ENCODE measurements at regions not wholly inside any gene's neighbourhood (a gene's known extent, or its start where the extent isn't known, plus 50 kb on each side); places are given as distances from the start of the nearest gene placed in this dataset.
"Not testable (repeated sequence)": the region's sequence is repeated elsewhere in the genome, so short reads cannot be mapped to it uniquely, and the experiment has no call there.

- Histone ChIP-seq H3K27me3 (ENCODE audit: insufficient read depth, poor library complexity, severe bottlenecking) (no peaks in the 10 kb centered on the region), H3K4me3 (replicated peaks; ENCODE audit: insufficient read depth, low read length) (no peak overlapping the region), H3K27ac (replicated peaks) (no peak overlapping the region)
- no peak for DNase-seq (ENCODE audit: low read depth in 1 of 2, low spot score in 1 of 2)
- TF ChIP-seq SPI1 (IDR thresholded peaks at IDR 0.05; ENCODE audit: borderline replicate concordance, low read depth) (no peak), GABPA (IDR thresholded peaks at IDR 0.05; ENCODE audit: low read depth) (no peak), CTCF (IDR thresholded peaks at IDR 0.05; ENCODE audit: insufficient read depth, low read length) (no peak), POLR2AphosphoS5 (IDR thresholded peaks at IDR 0.05; ENCODE audit: low read depth) (no peak), REST (IDR thresholded peaks at IDR 0.05; ENCODE audit: insufficient replicate concordance, low read depth) (no peak)
Measured at GRCh38 chr4:116118221-116118620, 967.2 kb downstream of the TRAM1L1 start.

GRCh38 chr4:116112861-116113260 is 972.5 kb downstream of the TRAM1L1 start:
- H3K27me3 ChIP-seq (ENCODE audit: insufficient read depth, poor library complexity, severe bottlenecking); H3K27ac ChIP-seq (replicated peaks); DNase-seq (ENCODE audit: low read depth in 1 of 2, low spot score in 1 of 2); H3K4me3 ChIP-seq (replicated peaks; ENCODE audit: insufficient read depth, low read length): not testable (repeated sequence)

- DNase-seq (ENCODE audit: low read depth in 1 of 2, low spot score in 1 of 2) = no peak
- no peak overlapping the region for H3K27ac ChIP-seq (replicated peaks)
- no peaks in the 10 kb centered on the region for H3K27me3 ChIP-seq (ENCODE audit: insufficient read depth, poor library complexity, severe bottlenecking)
- TF ChIP-seq SPI1 (IDR thresholded peaks at IDR 0.05; ENCODE audit: borderline replicate concordance, low read depth) (no peak), POLR2AphosphoS5 (IDR thresholded peaks at IDR 0.05; ENCODE audit: low read depth) (no peak), REST (IDR thresholded peaks at IDR 0.05; ENCODE audit: insufficient replicate concordance, low read depth) (no peak), GABPA (IDR thresholded peaks at IDR 0.05; ENCODE audit: low read depth) (no peak), CTCF (IDR thresholded peaks at IDR 0.05; ENCODE audit: insufficient read depth, low read length) (no peak)
- H3K4me3 ChIP-seq (replicated peaks; ENCODE audit: insufficient read depth, low read length) = no peak overlapping the region
Measured at GRCh38 chr4:116110713-116111112, 974.7 kb downstream of the TRAM1L1 start.

GRCh38 chr4:116108606-116109005 is 976.8 kb downstream of the TRAM1L1 start:
- H3K27me3 ChIP-seq (ENCODE audit: insufficient read depth, poor library complexity, severe bottlenecking) = no peaks in the 10 kb centered on the region
- no peak for TF ChIP-seq CTCF (IDR thresholded peaks at IDR 0.05; ENCODE audit: insufficient read depth, low read length)
- TF ChIP-seq REST (IDR thresholded peaks at IDR 0.05; ENCODE audit: insufficient replicate concordance, low read depth) = no peak
- TF ChIP-seq GABPA (IDR thresholded peaks at IDR 0.05; ENCODE audit: low read depth) = no peak
- no peak overlapping the region for H3K4me3 ChIP-seq (replicated peaks; ENCODE audit: insufficient read depth, low read length)
- DNase-seq (ENCODE audit: low read depth in 1 of 2, low spot score in 1 of 2) = no peak
- no peak overlapping the region for H3K27ac ChIP-seq (replicated peaks)

Data from HL-60 (cell line).